ENCODE measurements at regions not wholly inside any gene's neighbourhood (a gene's known extent, or its start where the extent isn't known, plus 50 kb on each side); places are given as distances from the start of the nearest gene placed in this dataset.

GRCh38 chr15:31474059-31474868, 147.6 kb downstream of the KLF13 start:
- DNase-seq, result no peak

GRCh38 chr15:31476236-31476810, 149.7 kb downstream of the KLF13 start:
- no peak for DNase-seq

- DNase-seq, result no peak
Observed at GRCh38 chr15:31476866-31477265, 150.2 kb downstream of the KLF13 start.

- no peak for DNase-seq
Observed at GRCh38 chr15:31477301-31477700, 150.7 kb downstream of the KLF13 start.

GRCh38 chr15:31477851-31478701, 151.4 kb downstream of the KLF13 start:
- no peak for DNase-seq

GRCh38 chr15:31478702-31479221, 152.1 kb downstream of the KLF13 start:
- no peak for DNase-seq

GRCh38 chr15:31480356-31481025, 153.9 kb downstream of the KLF13 start:
- DNase-seq, result peak; percentile 13

- peak; percentile 7 for DNase-seq
Observed at GRCh38 chr15:31481142-31481541, 154.5 kb downstream of the KLF13 start.

- no peak for DNase-seq
Observed at GRCh38 chr15:31482122-31482922, 155.7 kb downstream of the KLF13 start.

GRCh38 chr15:31483053-31483985, 156.7 kb downstream of the KLF13 start:
- peak; percentile 59 for DNase-seq

GRCh38 chr15:31483986-31484951, 157.6 kb downstream of the KLF13 start:
- DNase-seq, result peak; percentile 54

GRCh38 chr15:31484986-31485385, 158.4 kb downstream of the KLF13 start:
- DNase-seq, result no peak

- DNase-seq, result no peak
Observed at GRCh38 chr15:31485431-31485830, 158.8 kb downstream of the KLF13 start.

- no peak for DNase-seq
Observed at GRCh38 chr15:31485911-31486461, 159.4 kb downstream of the KLF13 start.

- no peak for DNase-seq
Observed at GRCh38 chr15:31486506-31486905, 159.9 kb downstream of the KLF13 start.

- no peak for DNase-seq
Observed at GRCh38 chr15:31486906-31487695, 160.5 kb downstream of the KLF13 start.

- no peak for DNase-seq
Observed at GRCh38 chr15:31487811-31488436, 161.3 kb downstream of the KLF13 start.
